Fibroblast of lung (primary cell): ENCODE measurements at regions not wholly inside any gene's neighbourhood (a gene's known extent, or its start where the extent isn't known, plus 50 kb on each side); places are given as distances from the start of the nearest gene placed in this dataset.

ENCODE experiments used
- CTCF ChIP-seq, 2 donors: IDR thresholded peaks in 1 of 2; conservative IDR thresholded peaks in 1 of 2; 1 replicate in 1 of 2; 2 replicates in 1 of 2; pipeline ENCODE4 v1.5.1; 2011 to 2012; ENCODE audit warnings: low read length in 2 of 2, control low read depth in 1 of 2, inconsistent platforms in 1 of 2, low read depth in 1 of 2, mild to moderate bottlenecking in 1 of 2
- EZH2 ChIP-seq: IDR thresholded peaks from 2 replicates; pipeline ENCODE4 v1.5.1; 2012; ENCODE audit warnings: low read length, control low read depth, mild to moderate bottlenecking; ENCODE audit errors: missing control alignments

DNA sequence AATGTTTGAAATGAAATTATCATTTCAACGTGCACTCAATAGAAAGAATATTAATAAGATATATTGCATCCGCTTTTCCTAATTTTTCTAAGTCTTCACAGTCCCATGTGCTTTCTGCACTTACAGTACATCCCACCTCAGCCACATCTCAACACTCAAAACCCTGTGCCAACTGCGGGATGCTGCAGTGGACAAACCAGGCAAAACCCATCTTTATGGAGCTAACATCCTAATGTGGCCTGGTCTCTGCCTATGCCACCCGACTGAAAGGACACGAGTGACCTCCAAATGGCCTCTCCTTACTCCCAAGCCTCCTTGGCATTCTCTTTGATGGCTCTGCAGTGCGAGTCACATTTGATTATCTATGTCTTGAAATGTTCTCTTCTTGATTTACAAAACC, 57.4 kb upstream of the ADRB1 start:
- TF ChIP-seq CTCF (conservative IDR thresholded peaks at IDR 0.05 in 1 of 2, IDR thresholded peaks at IDR 0.05 in 1 of 2; ENCODE audit: low read depth in 1 of 2, low read length in 2 of 2) (no peak), EZH2 (no peak)
